AG09319 (cell line): ENCODE measurements at regions not wholly inside any gene's neighbourhood (a gene's known extent, or its start where the extent isn't known, plus 50 kb on each side); places are given as distances from the start of the nearest gene placed in this dataset.

Experiments used
- DNase-seq: peaks from one replicate; pipeline ENCODE4 v3.0.0-alpha.2; 2010; ENCODE audit warnings: low read depth; ENCODE audit errors: extremely low read depth
- CTCF ChIP-seq: IDR thresholded peaks from 2 replicates; pipeline ENCODE4 v1.5.1; 2011; ENCODE audit warnings: low read depth, mild to moderate bottlenecking, inconsistent platforms, low read length, moderate library complexity

- DNase-seq = no peak
- no peak for TF ChIP-seq CTCF
These were observed 223.8 kb downstream of the HAO1 start for GRCh38 chr20:7716286-7716972.

- TF ChIP-seq CTCF = no peak
- no peak for DNase-seq
These were observed 217.7 kb downstream of the HAO1 start for GRCh38 chr20:7722564-7722963.

GRCh38 chr20:7723284-7723683 lies 217.0 kb downstream of the HAO1 start:
- no peak for TF ChIP-seq CTCF
- no peak for DNase-seq

GRCh38 chr20:7728338-7728737 lies 211.9 kb downstream of the HAO1 start:
- no peak for TF ChIP-seq CTCF
- DNase-seq = no peak

GRCh38 chr20:7734216-7734615 lies 206.0 kb downstream of the HAO1 start:
- TF ChIP-seq CTCF = no peak
- no peak for DNase-seq

GRCh38 chr20:7736336-7736735 lies 203.9 kb downstream of the HAO1 start:
- no peak for TF ChIP-seq CTCF
- no peak for DNase-seq

GRCh38 chr20:7741866-7742265 lies 198.4 kb downstream of the HAO1 start:
- DNase-seq = no peak
- no peak for TF ChIP-seq CTCF
